ENCODE measurements at regions not wholly inside any gene's neighbourhood (a gene's known extent, or its start where the extent isn't known, plus 50 kb on each side); places are given as distances from the start of the nearest gene placed in this dataset.

GRCh38 chr10:131653140-131653539 lies 247.7 kb upstream of the PPP2R2D start:
- intact Hi-C loops (cut with micrococcal nuclease; ENCODE audit: unreplicated experiment) = no loop called here

More at GRCh38 chr10:131653140-131653539, 247.7 kb upstream of the PPP2R2D start:
- no peak overlapping the region for H2AFZ ChIP-seq (ENCODE audit: control insufficient read depth, low read depth, low read length)
- FAIRE-seq (no peak), DNase-seq (ENCODE audit: low read depth, low spot score) (no peak), ATAC-seq (no peak)
- no peaks in the 10 kb centered on the region for H3K27me3 ChIP-seq (replicated peaks in 1 of 2; ENCODE audit: control insufficient read depth in 2 of 2, insufficient read depth in 2 of 2, low read length in 1 of 2)
- no TSS peak for BruUV-seq (replicated peaks)
- TF ChIP-seq CHD4 (IDR thresholded peaks at IDR 0.05) = no peak
- TF ChIP-seq SMARCA5 (IDR thresholded peaks at IDR 0.05) = no peak
- no peak for TF ChIP-seq POU2F2 (IDR thresholded peaks at IDR 0.05; ENCODE audit: borderline replicate concordance, low read depth, low read length)
- no peak for TF ChIP-seq TARDBP (IDR thresholded peaks at IDR 0.05; ENCODE audit: borderline replicate concordance)
- no peak for TF ChIP-seq ZNF24 (IDR thresholded peaks at IDR 0.05)
- no peak for TF ChIP-seq USF1 (IDR thresholded peaks at IDR 0.05; ENCODE audit: borderline replicate concordance, extremely low read length, insufficient read depth, low read depth, low read length)
- TF ChIP-seq SRF (IDR thresholded peaks at IDR 0.05; ENCODE audit: low read depth in 2 of 2, low read length in 2 of 2) = no peak
- TF ChIP-seq CEBPB (IDR thresholded peaks at IDR 0.05; ENCODE audit: borderline replicate concordance in 1 of 2, low read depth in 2 of 2, low read length in 2 of 2) = no peak
- no peak for TF ChIP-seq CBFB (IDR thresholded peaks at IDR 0.05; ENCODE audit: low read depth)
- TF ChIP-seq BACH1 (IDR thresholded peaks at IDR 0.05; ENCODE audit: borderline replicate concordance) = no peak
- no peak for TF ChIP-seq BCL3 (IDR thresholded peaks at IDR 0.05; ENCODE audit: borderline replicate concordance, insufficient read depth, low read depth, low read length, poor library complexity, severe bottlenecking)
- no peak for TF ChIP-seq WRNIP1 (IDR thresholded peaks at IDR 0.05; ENCODE audit: borderline replicate concordance, low read depth, low read length)
- TF ChIP-seq EGR1 (IDR thresholded peaks at IDR 0.05; ENCODE audit: borderline replicate concordance in 1 of 2, low read depth in 2 of 2, low read length in 2 of 2) = no peak
- no peak for TF ChIP-seq LARP7 (IDR thresholded peaks at IDR 0.05)
- no peak for TF ChIP-seq CREM (IDR thresholded peaks at IDR 0.05; ENCODE audit: low read depth)
- TF ChIP-seq STAT3 (IDR thresholded peaks at IDR 0.05; ENCODE audit: low read depth, low read length) = no peak
- TF ChIP-seq ZNF687 (IDR thresholded peaks at IDR 0.05) = no peak
- no peak for TF ChIP-seq IKZF2 (IDR thresholded peaks at IDR 0.05)
- no peak for TF ChIP-seq ETV6 (conservative IDR thresholded peaks at IDR 0.05 in 1 of 2, IDR thresholded peaks at IDR 0.05 in 1 of 2; ENCODE audit: borderline replicate concordance in 1 of 2, low read depth in 1 of 2)
- ChIA-PET POLR2A (no interaction called here), RAD21 (ENCODE audit: unreplicated experiment) (no interaction called here), SMC1A (ENCODE audit: uncharacterized antibody, unreplicated experiment) (no interaction called here), CTCF (interaction anchor here (0.7 kb wide), 1 partner anchor 13 kb away, joined by 3 read pairs; no protein-coding TSS in a partner anchor)
- no peak overlapping the region for H3K4me2 ChIP-seq (ENCODE audit: control insufficient read depth, insufficient read depth)
- in situ Hi-C loops (cut with MboI) = no loop called here
- no peaks in the 10 kb centered on the region for H3K36me3 ChIP-seq (ENCODE audit: control insufficient read depth in 2 of 2, insufficient read depth in 2 of 2, low read length in 1 of 2)
- no peaks in the 10 kb centered on the region for H4K20me1 ChIP-seq (ENCODE audit: control insufficient read depth, insufficient read depth)
- no peaks in the 10 kb centered on the region for H3K9me3 ChIP-seq (replicated peaks; ENCODE audit: control insufficient read depth, insufficient read depth, low read length)
- no peak overlapping the region for H3K4me3 ChIP-seq
- 47% methylated on average over 14 of the region's 14 CpGs for WGBS (ENCODE audit: insufficient coverage, insufficient replicate concordance, low lambda C conversion rate, missing lambda C conversion rate)
- H3K79me2 ChIP-seq (ENCODE audit: control insufficient read depth, insufficient read depth, low read length) = no peaks in the 10 kb centered on the region
- no peak overlapping the region for H3K9ac ChIP-seq (ENCODE audit: control insufficient read depth, insufficient read depth, low read length)
- H3K4me1 ChIP-seq (ENCODE audit: control insufficient read depth, insufficient read depth, low read length) = no peaks in the 10 kb centered on the region
- H3K27ac ChIP-seq (ENCODE audit: control insufficient read depth, insufficient read depth) = no peak overlapping the region
